Breast epithelium (tissue), 4 donors: ENCODE measurements at regions not wholly inside any gene's neighbourhood (a gene's known extent, or its start where the extent isn't known, plus 50 kb on each side); places are given as distances from the start of the nearest gene placed in this dataset.
"Not testable (repeated sequence)": the region's sequence is repeated elsewhere in the genome, so short reads cannot be mapped to it uniquely, and the experiment has no call there.

Source experiments
- DNase-seq, 2 donors: peaks; one replicate each; pipeline ENCODE4 v3.0.0-alpha.2; 2019; ENCODE audit warnings: low spot score in 2 of 2
- H3K27ac ChIP-seq, 2 donors: fragments of 200-600 bp; sonication (generic) in 1 of 2; one replicate each; pipeline ENCODE4 v1.5.1; 2016 to 2019; ENCODE audit warnings: mild to moderate bottlenecking in 1 of 2
- H3K27me3 ChIP-seq, 2 donors: fragments of 200-600 bp; sonication (generic) in 1 of 2; one replicate each; pipeline versions ENCODE4 v1.5.1 to v1.6.0; 2017 to 2019; ENCODE audit warnings: control low read depth in 1 of 2, mild to moderate bottlenecking in 1 of 2
- H3K36me3 ChIP-seq: fragments of 200-600 bp; one replicate; pipeline ENCODE4 v1.5.1; 2019
- H3K4me1 ChIP-seq, 2 donors: fragments of 200-600 bp; sonication (generic); one replicate each; pipeline ENCODE4 v1.5.1; 2016 to 2019; ENCODE audit warnings: control low read depth in 1 of 2
- H3K4me3 ChIP-seq, 3 donors: fragments of 200-600 bp; sonication (generic); 1 replicate in 2 of 3; 2 replicates in 1 of 3; pipeline ENCODE4 v1.5.1; 2016 to 2019; ENCODE audit warnings: mild to moderate bottlenecking in 3 of 3, moderate library complexity in 2 of 3
- H3K9me3 ChIP-seq, 2 donors: fragments of 200-600 bp; sonication (generic) in 1 of 2; one replicate each; pipeline ENCODE4 v1.5.1; 2016 to 2019; ENCODE audit warnings: control low read depth in 1 of 2
- POLR2A ChIP-seq: fragments of 450-650 bp; IDR thresholded peaks from one replicate; pipeline ENCODE4 v1.6.1; 2016; ENCODE audit warnings: antibody characterized with exemption, mild to moderate bottlenecking, moderate library complexity
- POLR2AphosphoS5 ChIP-seq, 3 donors: sonication (generic); formaldehyde crosslinking; IDR thresholded peaks; one replicate each; pipeline ENCODE4 v1.6.1; 2017; ENCODE audit warnings: antibody characterized with exemption in 3 of 3
- intact Hi-C: fragments of 100-400 bp; cut with DNase I; formaldehyde crosslinking; loops from one replicate; pipeline ENCODE4 v1.15.1; 2023; ENCODE audit warnings: low total_unique reads
- TF ChIP-seq, protein P1 (sequence below), 3 donors: fragments of 450-650 bp; IDR thresholded peaks; one replicate each; pipeline ENCODE4 v1.5.1; 2016 to 2017; ENCODE audit warnings: antibody characterized with exemption in 3 of 3, mild to moderate bottlenecking in 3 of 3, moderate library complexity in 3 of 3

DNA sequence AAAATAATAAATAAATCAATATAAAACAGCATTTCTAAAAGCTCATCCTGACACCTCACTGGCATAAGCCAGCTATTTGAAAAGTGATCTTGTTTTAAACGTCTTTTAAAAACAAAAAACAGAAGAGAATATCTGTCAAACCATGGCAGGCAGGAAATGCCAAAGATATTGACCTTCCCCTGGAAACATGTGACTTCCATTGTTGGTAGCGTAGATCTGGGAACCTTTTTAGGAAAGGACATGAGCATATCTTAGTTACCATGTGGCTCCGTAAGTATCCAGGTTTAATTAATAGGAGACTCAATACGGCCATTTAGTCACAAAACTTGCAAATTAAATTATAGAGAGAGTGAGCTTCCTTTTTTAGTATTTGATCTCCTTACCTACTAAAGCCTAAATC, 83.0 kb upstream of the KLHL4 start:
- intact Hi-C loops: no loop called here
- no peak overlapping the region for H3K4me3 ChIP-seq
- TF ChIP-seq POLR2A (no peak), POLR2AphosphoS5 (IDR thresholded peaks at IDR 0.05) (no peak)
- TF ChIP-seq, protein P1, sequence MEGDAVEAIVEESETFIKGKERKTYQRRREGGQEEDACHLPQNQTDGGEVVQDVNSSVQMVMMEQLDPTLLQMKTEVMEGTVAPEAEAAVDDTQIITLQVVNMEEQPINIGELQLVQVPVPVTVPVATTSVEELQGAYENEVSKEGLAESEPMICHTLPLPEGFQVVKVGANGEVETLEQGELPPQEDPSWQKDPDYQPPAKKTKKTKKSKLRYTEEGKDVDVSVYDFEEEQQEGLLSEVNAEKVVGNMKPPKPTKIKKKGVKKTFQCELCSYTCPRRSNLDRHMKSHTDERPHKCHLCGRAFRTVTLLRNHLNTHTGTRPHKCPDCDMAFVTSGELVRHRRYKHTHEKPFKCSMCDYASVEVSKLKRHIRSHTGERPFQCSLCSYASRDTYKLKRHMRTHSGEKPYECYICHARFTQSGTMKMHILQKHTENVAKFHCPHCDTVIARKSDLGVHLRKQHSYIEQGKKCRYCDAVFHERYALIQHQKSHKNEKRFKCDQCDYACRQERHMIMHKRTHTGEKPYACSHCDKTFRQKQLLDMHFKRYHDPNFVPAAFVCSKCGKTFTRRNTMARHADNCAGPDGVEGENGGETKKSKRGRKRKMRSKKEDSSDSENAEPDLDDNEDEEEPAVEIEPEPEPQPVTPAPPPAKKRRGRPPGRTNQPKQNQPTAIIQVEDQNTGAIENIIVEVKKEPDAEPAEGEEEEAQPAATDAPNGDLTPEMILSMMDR (IDR thresholded peaks at IDR 0.05): no peak
- no peak for DNase-seq
- H3K27ac ChIP-seq: no peak overlapping the region
- H3K4me1 ChIP-seq: no peaks in the 10 kb centered on the region
- H3K9me3 ChIP-seq: peaks cover 0 to 16% of the 10 kb centered on the region in 2 donors
- no peaks in the 10 kb centered on the region for H3K36me3 ChIP-seq
- H3K27me3 ChIP-seq: peaks cover 0 to 20% of the 10 kb centered on the region in 2 donors

DNA sequence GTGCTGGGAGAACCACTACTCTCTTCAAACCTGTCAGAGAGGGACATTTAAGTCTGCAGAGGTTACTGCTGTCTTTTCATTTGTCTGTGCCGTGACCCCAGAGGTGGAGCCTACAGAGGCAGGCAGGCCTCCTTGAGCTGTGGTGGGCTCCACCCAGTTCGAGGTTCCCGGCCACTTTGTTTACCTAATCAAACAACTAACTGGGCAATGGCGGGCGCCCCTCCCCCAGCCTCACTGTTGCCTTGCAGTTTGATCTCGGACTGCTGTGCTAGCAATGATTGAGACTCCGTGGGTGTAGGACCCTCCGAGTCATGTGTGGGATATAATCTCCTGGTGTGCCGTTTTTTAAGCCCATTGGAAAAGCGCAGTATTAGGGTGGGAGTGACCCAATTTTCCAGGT, 69.0 kb upstream of the KLHL4 start:
- H3K4me1 ChIP-seq, intact Hi-C loops, H3K27me3 ChIP-seq, H3K36me3 ChIP-seq, DNase-seq, H3K4me3 ChIP-seq, H3K9me3 ChIP-seq, H3K27ac ChIP-seq: not testable (repeated sequence)

DNA sequence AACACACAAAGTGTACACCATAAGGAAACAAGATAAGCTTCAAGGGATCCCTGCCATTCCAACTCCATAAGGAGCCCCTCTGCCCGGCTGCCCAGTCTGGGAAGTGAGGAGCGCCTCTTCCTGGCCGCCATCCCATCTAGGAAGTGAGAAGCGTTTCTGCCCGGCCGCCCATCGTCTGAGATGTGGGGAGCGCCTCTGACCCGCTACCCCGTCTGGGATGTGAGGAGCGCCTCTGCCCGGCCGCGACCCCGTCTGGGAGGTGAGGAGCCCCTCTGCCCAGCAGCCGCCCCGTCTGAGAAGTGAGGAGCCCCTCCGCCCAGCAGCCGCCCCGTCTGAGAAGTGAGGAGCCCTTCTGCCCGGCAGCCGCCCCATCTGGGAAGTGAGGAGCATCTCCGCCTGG, 51.8 kb upstream of the KLHL4 start:
- H3K9me3 ChIP-seq, H3K4me1 ChIP-seq, H3K4me3 ChIP-seq, H3K36me3 ChIP-seq, H3K27ac ChIP-seq, DNase-seq, intact Hi-C loops: not testable (repeated sequence)
- H3K27me3 ChIP-seq: peaks cover 0 to 11% of the 10 kb centered on the region in 2 donors
